IPS DF 6.9 (cell line): ENCODE measurements at regions not wholly inside any gene's neighbourhood (a gene's known extent, or its start where the extent isn't known, plus 50 kb on each side); places are given as distances from the start of the nearest gene placed in this dataset.

ENCODE experiments used
- DNase-seq: peaks from one replicate; pipeline ENCODE4 v3.0.0-alpha.2; 2013; ENCODE audit warnings: low read depth, low spot score
- H3K27ac ChIP-seq: one replicate; pipeline ENCODE4 v1.5.1; 2013; ENCODE audit warnings: low read length, control low read depth
- H3K27me3 ChIP-seq: 2 replicates; pipeline ENCODE4 v1.6.1; 2013; ENCODE audit warnings: mild to moderate bottlenecking, low read length; ENCODE audit not compliant: control insufficient read depth, insufficient read depth
- H3K36me3 ChIP-seq: 2 replicates; pipeline ENCODE4 v1.6.1; 2013; ENCODE audit warnings: low read length; ENCODE audit not compliant: control insufficient read depth, insufficient read depth
- H3K4me1 ChIP-seq: 2 replicates; pipeline ENCODE4 v1.6.1; 2013; ENCODE audit warnings: low read length; ENCODE audit not compliant: control insufficient read depth, insufficient read depth
- H3K4me3 ChIP-seq: 2 replicates; pipeline ENCODE4 v1.5.1; 2013; ENCODE audit warnings: mild to moderate bottlenecking, low read length
- H3K9me3 ChIP-seq: 2 replicates; pipeline ENCODE4 v1.6.1; 2013; ENCODE audit warnings: low read length, inconsistent platforms; ENCODE audit not compliant: control insufficient read depth, insufficient read depth
- WGBS: extraction: QIAGEN DNeasy Blood & Tissue Kit; methylation state at CpG from one replicate; pipeline ENCODE4 v1.1.7; 2013; ENCODE audit warnings: mixed read lengths, missing lambda C conversion rate; ENCODE audit not compliant: insufficient read length, insufficient coverage; 5-methylcytosine and 5-hydroxymethylcytosine counted together

DNA sequence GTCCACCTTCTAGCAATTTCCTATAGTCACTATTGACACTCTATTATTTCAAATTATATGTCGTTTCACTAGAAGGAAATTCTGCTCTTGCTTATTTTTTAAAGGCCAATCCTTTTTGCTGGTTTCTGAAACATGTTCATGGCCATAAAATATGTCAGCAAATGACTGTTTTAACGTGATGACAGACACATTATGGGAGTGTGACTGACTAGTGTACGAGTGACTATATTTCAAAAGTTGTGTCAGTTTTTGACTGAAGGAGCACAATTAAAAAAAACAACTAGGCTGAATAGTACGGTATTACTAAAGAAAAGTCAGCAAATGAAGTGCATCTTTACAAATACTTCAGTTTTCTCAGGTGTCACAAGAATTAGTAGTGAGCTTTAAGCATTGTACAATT is 196.0 kb downstream of the NR4A2 start:
- Histone ChIP-seq H3K4me1 (no peaks in the 10 kb centered on the region), H3K4me3 (no peak overlapping the region), H3K27me3 (no peaks in the 10 kb centered on the region), H3K27ac (no peak overlapping the region), H3K9me3 (no peaks in the 10 kb centered on the region), H3K36me3 (no peaks in the 10 kb centered on the region)
- WGBS, result no CpG with 5 or more reads among the region's 4 CpGs
- DNase-seq, result no peak

DNA sequence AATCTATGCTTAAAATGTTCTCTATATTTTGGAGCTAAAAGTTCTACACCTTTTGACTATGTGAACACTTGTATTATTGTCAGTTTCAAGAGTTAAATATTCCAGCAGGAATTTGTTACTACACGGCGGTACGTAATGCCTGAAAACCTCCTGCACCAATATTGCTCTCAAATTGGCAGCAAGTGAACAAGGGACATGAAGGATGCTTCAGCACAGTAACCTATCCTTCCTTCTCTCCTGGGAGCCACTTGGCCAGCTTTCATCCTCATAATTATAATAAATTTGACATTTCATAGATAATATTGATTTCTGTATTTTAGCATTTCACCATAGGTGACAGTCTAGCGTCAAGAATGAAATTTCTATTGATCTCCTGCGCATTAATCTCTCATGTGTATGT is 197.6 kb downstream of the NR4A2 start:
- Histone ChIP-seq H3K4me3 (no peak overlapping the region), H3K4me1 (no peaks in the 10 kb centered on the region; the same call in 1 of the 2 replicates), H3K27me3 (no peaks in the 10 kb centered on the region), H3K27ac (no peak overlapping the region), H3K36me3 (no peaks in the 10 kb centered on the region), H3K9me3 (no peaks in the 10 kb centered on the region)
- no CpG with 5 or more reads among the region's 5 CpGs for WGBS
- no peak for DNase-seq

DNA sequence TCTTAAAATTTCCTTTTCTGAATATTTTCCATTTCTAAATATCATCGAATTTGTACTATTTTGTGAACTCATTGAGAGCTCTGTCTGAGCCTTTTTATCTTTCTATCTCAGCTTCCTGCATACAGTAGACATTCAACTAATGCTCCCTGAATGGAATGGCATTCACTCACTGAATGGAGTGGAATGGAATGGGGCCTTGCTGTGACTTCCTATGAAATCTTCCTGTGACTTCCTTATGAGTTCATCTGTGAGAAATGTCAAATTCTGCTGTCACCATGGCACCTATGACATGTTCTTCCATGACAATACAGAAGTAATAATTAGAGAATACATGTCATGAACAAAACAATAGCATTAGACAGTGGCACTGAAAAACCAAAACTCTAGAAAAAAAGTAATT is 199.6 kb downstream of the NR4A2 start:
- no peak for DNase-seq
- no CpG with 5 or more reads among the region's 1 CpG for WGBS
- Histone ChIP-seq H3K4me3 (no peak overlapping the region), H3K27ac (no peak overlapping the region), H3K9me3 (no peaks in the 10 kb centered on the region), H3K36me3 (no peaks in the 10 kb centered on the region), H3K27me3 (no peaks in the 10 kb centered on the region), H3K4me1 (no peaks in the 10 kb centered on the region; the same call in 1 of the 2 replicates)

DNA sequence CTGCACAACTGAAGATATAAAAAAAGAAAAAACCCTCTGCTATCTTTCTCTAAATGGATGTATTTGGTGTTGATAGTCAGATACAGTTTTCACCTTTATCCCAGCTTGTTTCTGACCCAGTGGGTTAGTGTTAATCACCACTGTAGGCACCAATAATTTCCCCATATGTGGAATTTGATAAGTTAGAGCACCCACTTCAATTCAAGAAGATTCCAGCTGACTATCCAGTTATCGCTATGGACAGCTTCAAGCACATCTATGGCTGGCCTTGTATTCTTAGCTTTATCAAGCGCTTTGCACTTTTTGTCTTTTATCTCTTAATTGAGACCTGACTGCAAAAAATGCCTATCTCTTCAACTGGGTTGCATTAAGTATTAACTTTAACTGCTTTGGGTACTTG is 200.4 kb downstream of the NR4A2 start:
- H3K9me3 ChIP-seq, result no peaks in the 10 kb centered on the region
- DNase-seq, result no peak
- H3K36me3 ChIP-seq, result no peaks in the 10 kb centered on the region

DNA sequence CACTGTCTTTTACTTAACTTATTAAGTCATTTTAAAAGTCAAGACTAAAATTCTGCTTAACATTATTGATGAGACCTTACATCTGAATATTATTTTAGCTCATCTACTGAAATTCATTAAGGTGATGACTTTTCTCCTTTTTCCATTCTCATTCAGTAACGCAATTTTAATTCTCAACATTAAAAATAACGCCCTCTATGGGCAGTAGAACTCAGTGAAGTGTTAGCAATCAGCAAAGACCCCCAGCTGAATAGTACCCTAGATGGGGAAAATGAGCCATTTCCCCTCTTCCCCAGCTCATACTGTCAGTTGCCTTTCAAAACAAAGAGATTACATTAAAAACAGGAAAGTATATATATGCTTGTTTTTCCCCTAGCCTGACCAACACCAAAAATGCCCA is 203.3 kb downstream of the NR4A2 start:
- DNase-seq, result no peak
- no peaks in the 10 kb centered on the region; the same call in 1 of the 2 replicates for H3K4me1 ChIP-seq
- WGBS, result 100% methylated on average over 2 of the region's 2 CpGs

More for the DNA sequence above, 200.4 kb downstream of the NR4A2 start:
- Histone ChIP-seq H3K4me1 (no peaks in the 10 kb centered on the region; the same call in 1 of the 2 replicates), H3K4me3 (no peak overlapping the region), H3K27ac (no peak overlapping the region), H3K27me3 (no peaks in the 10 kb centered on the region)
- WGBS, result no CpG with 5 or more reads among the region's 2 CpGs

DNA sequence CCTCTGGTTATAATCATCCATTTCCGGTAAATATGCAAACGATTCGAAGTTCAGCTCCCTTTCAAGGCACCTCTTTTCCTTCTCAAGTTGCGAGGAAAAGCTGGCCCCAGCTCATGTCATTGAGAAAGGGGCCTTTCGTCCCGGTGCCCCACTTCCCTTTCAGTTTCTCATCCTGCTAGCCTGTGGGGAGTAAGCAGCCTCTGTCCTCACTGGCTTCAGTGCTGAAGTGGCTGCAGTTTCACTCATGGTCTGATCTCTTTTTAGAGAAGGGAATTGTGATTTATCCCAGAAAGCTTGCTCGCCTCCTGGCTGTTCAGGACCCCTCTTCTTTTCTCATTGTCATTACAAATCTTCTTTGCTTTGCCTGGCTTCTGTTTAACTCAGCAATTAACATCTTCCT is 207.5 kb downstream of the NR4A2 start:
- H3K27ac ChIP-seq, result no peak overlapping the region
- no peaks in the 10 kb centered on the region for H3K27me3 ChIP-seq
- WGBS, result no CpG with 5 or more reads among the region's 7 CpGs
- H3K4me1 ChIP-seq, result no peaks in the 10 kb centered on the region; the same call in 1 of the 2 replicates
- no peaks in the 10 kb centered on the region for H3K9me3 ChIP-seq
- no peaks in the 10 kb centered on the region for H3K36me3 ChIP-seq
- peak; percentile 20 for DNase-seq
- no peak overlapping the region for H3K4me3 ChIP-seq

More for the DNA sequence above, 203.3 kb downstream of the NR4A2 start:
- no peaks in the 10 kb centered on the region for H3K27me3 ChIP-seq
- no peak overlapping the region for H3K27ac ChIP-seq
- H3K4me3 ChIP-seq, result no peak overlapping the region
- no peaks in the 10 kb centered on the region for H3K36me3 ChIP-seq
- H3K9me3 ChIP-seq, result no peaks in the 10 kb centered on the region

DNA sequence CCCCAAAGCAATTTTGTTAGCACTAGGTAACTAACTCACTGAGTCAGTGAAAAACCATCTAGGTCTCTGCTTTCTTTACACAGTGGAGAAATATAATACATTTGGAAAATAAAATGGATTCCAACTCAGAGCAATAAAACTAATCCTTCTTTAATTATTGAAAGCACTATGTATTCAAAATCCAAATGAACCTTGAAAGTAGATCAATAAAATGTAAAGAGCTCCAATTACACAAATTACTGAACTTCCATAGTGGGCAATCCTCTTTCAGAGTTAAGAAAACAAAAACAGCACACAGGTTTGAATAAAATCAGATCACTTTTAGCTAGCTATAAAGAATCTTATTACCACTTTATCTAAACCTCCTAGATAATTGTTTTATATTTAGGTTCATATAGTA is 208.1 kb downstream of the NR4A2 start:
- no peaks in the 10 kb centered on the region for H3K9me3 ChIP-seq
- no peak for DNase-seq
- no peaks in the 10 kb centered on the region for H3K4me1 ChIP-seq
- no peaks in the 10 kb centered on the region for H3K27me3 ChIP-seq
- H3K4me3 ChIP-seq, result no peak overlapping the region
- H3K36me3 ChIP-seq, result no peaks in the 10 kb centered on the region
- H3K27ac ChIP-seq, result no peak overlapping the region

DNA sequence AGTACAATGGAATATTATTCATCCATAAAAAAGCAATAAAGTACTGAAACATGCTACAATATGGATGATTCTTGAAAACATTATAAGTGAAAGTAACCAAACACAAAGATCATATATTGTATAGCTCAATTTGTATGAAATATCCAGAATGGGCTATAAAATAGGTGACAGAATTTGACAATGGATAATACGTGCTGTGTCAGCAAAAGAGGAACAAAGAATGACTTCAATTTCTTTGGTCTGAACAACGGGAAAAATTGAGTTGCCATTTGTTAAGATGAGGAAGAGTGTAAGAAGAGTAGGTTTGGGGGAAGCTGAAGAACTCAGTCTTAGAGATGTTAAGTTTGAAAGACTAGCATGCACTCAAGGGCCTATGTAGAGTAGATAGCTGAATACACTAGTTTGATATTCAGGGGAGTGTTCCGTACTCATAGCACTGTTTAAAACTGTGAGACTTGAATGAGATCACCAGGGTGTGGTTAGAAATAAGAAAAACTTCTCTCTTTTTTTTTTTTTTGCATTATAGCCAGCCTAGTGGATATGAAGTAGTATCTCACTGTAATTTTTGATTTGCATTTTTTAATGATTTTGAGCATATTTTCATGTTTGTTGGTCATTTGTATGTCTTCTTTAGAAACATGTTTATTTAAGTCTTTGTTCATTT is 213.6 kb downstream of the NR4A2 start:
- Histone ChIP-seq H3K4me3 (no peak overlapping the region), H3K27me3 (no peaks in the 10 kb centered on the region), H3K4me1 (no peaks in the 10 kb centered on the region), H3K9me3 (no peaks in the 10 kb centered on the region), H3K36me3 (no peaks in the 10 kb centered on the region), H3K27ac (no peak overlapping the region)
- WGBS, result no CpG with 5 or more reads among the region's 3 CpGs
- DNase-seq, result no peak

DNA sequence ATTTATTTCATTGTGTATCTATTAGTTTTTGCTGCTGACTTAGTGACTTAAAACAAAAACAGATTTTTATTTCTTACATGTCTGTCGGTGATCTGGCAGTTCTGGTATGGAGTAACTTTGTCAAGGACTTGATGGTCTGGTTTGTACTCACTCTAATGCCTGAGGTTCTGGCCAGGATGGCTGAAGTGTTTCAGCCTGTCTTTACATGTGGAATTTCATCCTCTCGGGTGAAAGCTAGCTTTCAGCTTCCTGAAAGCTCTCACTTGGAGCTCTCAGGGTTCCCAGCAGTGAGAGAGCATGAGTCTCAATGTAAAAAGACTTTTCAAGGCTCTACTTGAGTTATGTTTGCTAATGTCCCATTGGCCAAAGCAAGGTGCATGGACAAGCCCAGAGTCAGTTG is 216.4 kb downstream of the NR4A2 start:
- no peaks in the 10 kb centered on the region for H3K27me3 ChIP-seq
- DNase-seq, result no peak
- no peak overlapping the region for H3K27ac ChIP-seq
- no CpG with 5 or more reads among the region's 2 CpGs for WGBS
- no peaks in the 10 kb centered on the region for H3K36me3 ChIP-seq
- no peaks in the 10 kb centered on the region for H3K9me3 ChIP-seq
- no peaks in the 10 kb centered on the region for H3K4me1 ChIP-seq
- H3K4me3 ChIP-seq, result no peak overlapping the region

DNA sequence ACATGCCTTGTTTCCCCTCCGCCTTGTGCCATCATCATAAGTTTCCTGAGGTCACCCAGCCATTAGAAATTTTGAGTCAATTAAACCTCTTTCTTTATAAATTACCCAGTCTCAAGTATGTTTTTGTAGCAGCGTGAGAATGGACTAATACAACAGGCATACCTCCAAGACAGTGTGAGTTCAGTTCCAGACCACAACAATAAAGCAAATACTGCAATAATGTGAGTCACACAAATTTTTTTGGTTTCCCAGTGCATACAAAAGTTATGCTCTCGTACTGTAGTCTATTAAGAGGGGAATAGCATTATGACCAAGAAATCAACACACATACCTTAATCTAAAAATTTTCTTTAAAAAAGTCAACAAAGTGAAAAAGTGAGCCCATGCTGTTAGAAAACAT is 217.2 kb downstream of the NR4A2 start:
- Histone ChIP-seq H3K4me3 (no peak overlapping the region), H3K36me3 (no peaks in the 10 kb centered on the region), H3K27me3 (no peaks in the 10 kb centered on the region), H3K27ac (no peak overlapping the region), H3K4me1 (no peaks in the 10 kb centered on the region), H3K9me3 (no peaks in the 10 kb centered on the region)
- no peak for DNase-seq
- no CpG with 5 or more reads among the region's 3 CpGs for WGBS

DNA sequence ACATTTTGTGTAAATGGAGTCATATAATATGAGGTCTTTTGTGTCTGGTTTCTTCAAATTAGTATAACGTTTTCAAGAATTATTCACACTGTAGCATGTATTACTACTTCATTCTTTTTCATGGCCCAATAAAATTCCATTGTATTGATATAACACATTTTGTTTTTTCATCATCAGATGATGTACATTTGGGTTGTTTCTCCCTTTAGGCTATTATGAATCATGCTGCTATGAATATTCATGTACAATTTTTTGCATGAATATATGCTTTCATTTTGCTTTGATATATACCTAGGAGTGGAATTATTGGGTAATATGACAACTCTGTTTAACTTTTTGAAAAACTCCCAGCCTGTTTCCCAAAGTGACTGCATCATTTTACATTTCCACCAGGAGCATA is 220.2 kb downstream of the NR4A2 start:
- Histone ChIP-seq H3K9me3 (no peaks in the 10 kb centered on the region), H3K4me1 (no peaks in the 10 kb centered on the region), H3K4me3 (no peak overlapping the region), H3K27ac (no peak overlapping the region), H3K27me3 (no peaks in the 10 kb centered on the region), H3K36me3 (no peaks in the 10 kb centered on the region)
- no peak for DNase-seq
- no CpG with 5 or more reads among the region's 1 CpG for WGBS
